ENCODE measurements at regions not wholly inside any gene's neighbourhood (a gene's known extent, or its start where the extent isn't known, plus 50 kb on each side); places are given as distances from the start of the nearest gene placed in this dataset.

DNA sequence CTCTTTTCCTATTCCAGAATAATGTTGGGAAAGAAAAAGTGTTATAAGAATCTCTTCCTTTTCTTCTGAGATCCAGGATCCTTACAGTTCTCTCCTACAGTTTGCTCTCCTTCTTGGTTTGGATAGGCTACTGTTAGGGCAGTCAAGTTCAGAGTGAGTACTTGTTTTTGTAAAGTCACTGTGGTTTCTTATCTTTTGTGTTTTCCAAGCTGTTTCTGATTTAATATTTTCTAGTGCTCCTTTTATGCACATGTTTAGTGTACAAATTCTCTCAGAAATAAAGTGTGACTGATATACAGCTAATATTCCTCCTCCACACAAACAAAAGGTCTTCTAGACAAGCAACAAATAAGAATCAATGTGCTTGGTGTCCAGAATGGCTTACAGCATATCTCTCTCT lies 107.7 kb downstream of the BACH1 start:
- FAIRE-seq (no peak), DNase-seq (ENCODE audit: low read depth, low spot score) (no peak)
- H3K27ac ChIP-seq (ENCODE audit: control insufficient read depth, insufficient read depth, low read length) = no peak overlapping the region
- H3K27me3 ChIP-seq (ENCODE audit: control insufficient read depth, extremely low read depth, insufficient read depth, low read length) = no peaks in the 10 kb centered on the region
- no peaks in the 10 kb centered on the region for H3K36me3 ChIP-seq (ENCODE audit: control insufficient read depth in 2 of 2, extremely low read depth in 1 of 2, insufficient read depth in 2 of 2, low read length in 2 of 2)
- H3K9me1 ChIP-seq (ENCODE audit: control insufficient read depth, extremely low read depth, insufficient read depth, low read length) = no peaks in the 10 kb centered on the region
- H3K4me2 ChIP-seq (ENCODE audit: control insufficient read depth, extremely low read depth, insufficient read depth, low read depth, low read length) = no peak overlapping the region
- TF ChIP-seq, protein P1, sequence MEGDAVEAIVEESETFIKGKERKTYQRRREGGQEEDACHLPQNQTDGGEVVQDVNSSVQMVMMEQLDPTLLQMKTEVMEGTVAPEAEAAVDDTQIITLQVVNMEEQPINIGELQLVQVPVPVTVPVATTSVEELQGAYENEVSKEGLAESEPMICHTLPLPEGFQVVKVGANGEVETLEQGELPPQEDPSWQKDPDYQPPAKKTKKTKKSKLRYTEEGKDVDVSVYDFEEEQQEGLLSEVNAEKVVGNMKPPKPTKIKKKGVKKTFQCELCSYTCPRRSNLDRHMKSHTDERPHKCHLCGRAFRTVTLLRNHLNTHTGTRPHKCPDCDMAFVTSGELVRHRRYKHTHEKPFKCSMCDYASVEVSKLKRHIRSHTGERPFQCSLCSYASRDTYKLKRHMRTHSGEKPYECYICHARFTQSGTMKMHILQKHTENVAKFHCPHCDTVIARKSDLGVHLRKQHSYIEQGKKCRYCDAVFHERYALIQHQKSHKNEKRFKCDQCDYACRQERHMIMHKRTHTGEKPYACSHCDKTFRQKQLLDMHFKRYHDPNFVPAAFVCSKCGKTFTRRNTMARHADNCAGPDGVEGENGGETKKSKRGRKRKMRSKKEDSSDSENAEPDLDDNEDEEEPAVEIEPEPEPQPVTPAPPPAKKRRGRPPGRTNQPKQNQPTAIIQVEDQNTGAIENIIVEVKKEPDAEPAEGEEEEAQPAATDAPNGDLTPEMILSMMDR (optimal IDR thresholded peaks at IDR 0.05 in 1 of 3, IDR thresholded peaks at IDR 0.05 in 1 of 3, conservative IDR thresholded peaks at IDR 0.05 in 1 of 3; ENCODE audit: extremely low read depth in 1 of 3, insufficient read depth in 2 of 3, low read length in 3 of 3) = no peak
- no peak for TF ChIP-seq EZH2 (IDR thresholded peaks at IDR 0.05; ENCODE audit: low read length)
- H4K20me1 ChIP-seq (ENCODE audit: control insufficient read depth, extremely low read depth, insufficient read depth, low read length) = no peaks in the 10 kb centered on the region
- H3K4me3 ChIP-seq (ENCODE audit: control insufficient read depth in 2 of 3, extremely low read depth in 1 of 3, insufficient read depth in 2 of 3, low read depth in 1 of 3, low read length in 3 of 3) = no peak overlapping the region
- H2AFZ ChIP-seq (ENCODE audit: control insufficient read depth, low read length) = no peak overlapping the region
- H3K79me2 ChIP-seq (ENCODE audit: control insufficient read depth, insufficient read depth, low read length) = no peaks in the 10 kb centered on the region
- dilution Hi-C loops (cut with MboI; ENCODE audit: extremely low pct_ligation_motif_present, low sequenced_read_pairs) = no loop called here
- peaks cover 6% of the 10 kb centered on the region for H3K9me3 ChIP-seq (ENCODE audit: control insufficient read depth, low read depth, low read length)
- H3K9ac ChIP-seq (ENCODE audit: control insufficient read depth, extremely low read depth, insufficient read depth, low read length) = no peak overlapping the region
- peaks cover 7% of the 10 kb centered on the region for H3K4me1 ChIP-seq (ENCODE audit: control insufficient read depth, extremely low read depth, insufficient read depth, low read length)

DNA sequence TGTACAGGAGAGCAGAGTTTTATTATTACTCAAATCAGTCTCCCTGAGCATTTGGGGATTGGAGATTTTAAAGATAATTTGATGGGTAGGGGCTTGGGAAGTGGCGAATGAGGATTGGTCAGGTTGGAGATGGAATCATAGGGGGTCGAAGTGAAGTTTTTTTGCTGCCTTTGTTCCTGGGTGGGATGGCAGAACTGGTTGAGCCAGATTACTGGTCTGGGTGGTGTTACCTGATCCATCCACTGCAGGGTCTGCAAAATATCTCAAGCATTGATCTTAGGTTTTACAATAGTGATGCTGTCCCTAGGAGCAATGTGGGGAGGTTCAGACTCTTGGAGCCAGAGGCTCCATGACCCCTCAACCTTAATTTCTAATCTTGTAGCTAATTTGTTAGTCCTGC lies 108.8 kb downstream of the BACH1 start:
- Histone ChIP-seq H3K9me1 (ENCODE audit: control insufficient read depth, extremely low read depth, insufficient read depth, low read length) (no peaks in the 10 kb centered on the region), H3K9ac (ENCODE audit: control insufficient read depth, extremely low read depth, insufficient read depth, low read length) (no peak overlapping the region), H3K4me3 (ENCODE audit: control insufficient read depth in 2 of 3, extremely low read depth in 1 of 3, insufficient read depth in 2 of 3, low read depth in 1 of 3, low read length in 3 of 3) (no peak overlapping the region), H3K27me3 (ENCODE audit: control insufficient read depth, extremely low read depth, insufficient read depth, low read length) (no peaks in the 10 kb centered on the region), H4K20me1 (ENCODE audit: control insufficient read depth, extremely low read depth, insufficient read depth, low read length) (no peaks in the 10 kb centered on the region), H3K4me1 (ENCODE audit: control insufficient read depth, extremely low read depth, insufficient read depth, low read length) (peaks cover 7% of the 10 kb centered on the region), H3K9me3 (ENCODE audit: control insufficient read depth, low read depth, low read length) (peaks cover 5% of the 10 kb centered on the region), H3K36me3 (ENCODE audit: control insufficient read depth in 2 of 2, extremely low read depth in 1 of 2, insufficient read depth in 2 of 2, low read length in 2 of 2) (no peaks in the 10 kb centered on the region), H2AFZ (ENCODE audit: control insufficient read depth, low read length) (no peak overlapping the region), H3K27ac (ENCODE audit: control insufficient read depth, insufficient read depth, low read length) (no peak overlapping the region), H3K79me2 (ENCODE audit: control insufficient read depth, insufficient read depth, low read length) (no peaks in the 10 kb centered on the region), H3K4me2 (ENCODE audit: control insufficient read depth, extremely low read depth, insufficient read depth, low read depth, low read length) (no peak overlapping the region)
- TF ChIP-seq EZH2 (IDR thresholded peaks at IDR 0.05; ENCODE audit: low read length) = no peak
- TF ChIP-seq, protein P1 (optimal IDR thresholded peaks at IDR 0.05 in 1 of 3, IDR thresholded peaks at IDR 0.05 in 1 of 3, conservative IDR thresholded peaks at IDR 0.05 in 1 of 3; ENCODE audit: extremely low read depth in 1 of 3, insufficient read depth in 2 of 3, low read length in 3 of 3) = no peak
- dilution Hi-C loops (cut with MboI; ENCODE audit: extremely low pct_ligation_motif_present, low sequenced_read_pairs) = no loop called here
- DNase-seq (ENCODE audit: low read depth, low spot score) (no peak), FAIRE-seq (no peak)
